Sigmoid colon (tissue), 4 donors: ENCODE measurements at regions not wholly inside any gene's neighbourhood (a gene's known extent, or its start where the extent isn't known, plus 50 kb on each side); places are given as distances from the start of the nearest gene placed in this dataset.

Source experiments
- EP300 ChIP-seq, 4 donors: sonication (generic); formaldehyde crosslinking; IDR thresholded peaks; one replicate each; pipeline ENCODE4 v1.6.1; 2017; ENCODE audit warnings: antibody characterized with exemption in 4 of 4
- POLR2A ChIP-seq, 2 donors: fragments of 450-650 bp; IDR thresholded peaks; one replicate each; pipeline ENCODE4 v1.6.1; 2016; ENCODE audit warnings: antibody characterized with exemption in 2 of 2, mild to moderate bottlenecking in 2 of 2, moderate library complexity in 2 of 2
- POLR2AphosphoS5 ChIP-seq, 4 donors: sonication (generic); formaldehyde crosslinking; IDR thresholded peaks; one replicate each; pipeline ENCODE4 v1.6.1; 2017; ENCODE audit warnings: antibody characterized with exemption in 4 of 4

GRCh38 chr4:31097999-31098398 is 377.8 kb downstream of the PCDH7 start:
- TF ChIP-seq EP300 (IDR thresholded peaks at IDR 0.05) (no peak), POLR2AphosphoS5 (IDR thresholded peaks at IDR 0.05) (no peak), POLR2A (IDR thresholded peaks at IDR 0.05) (no peak)
